ENCODE measurements at regions not wholly inside any gene's neighbourhood (a gene's known extent, or its start where the extent isn't known, plus 50 kb on each side); places are given as distances from the start of the nearest gene placed in this dataset.

GRCh38 chr1:149845416-149845815 lies 54.0 kb upstream of the BOLA1 start:
- TF ChIP-seq EP300 (IDR thresholded peaks at IDR 0.05): no peak
- TF ChIP-seq CTCF (IDR thresholded peaks at IDR 0.05): no peak

Data from ovary (tissue), 3 donors.